LNCaP clone FGC (cell line): ENCODE measurements at regions not wholly inside any gene's neighbourhood (a gene's known extent, or its start where the extent isn't known, plus 50 kb on each side); places are given as distances from the start of the nearest gene placed in this dataset.

Experiments used
- DNase-seq: peaks from one replicate; pipeline ENCODE4 v3.0.0-alpha.2; 2011; ENCODE audit warnings: low read depth
- H3K4me3 ChIP-seq: 2 replicates; pipeline ENCODE4 v1.5.1; 2011; ENCODE audit warnings: mild to moderate bottlenecking, low read depth, low read length, control low read depth
- TF ChIP-seq, protein P1 (sequence below): IDR thresholded peaks from 2 replicates; pipeline ENCODE4 v1.5.1; 2012; ENCODE audit warnings: mild to moderate bottlenecking; ENCODE audit not compliant: control insufficient read depth, insufficient read depth; ENCODE audit errors: extremely low read depth

DNA sequence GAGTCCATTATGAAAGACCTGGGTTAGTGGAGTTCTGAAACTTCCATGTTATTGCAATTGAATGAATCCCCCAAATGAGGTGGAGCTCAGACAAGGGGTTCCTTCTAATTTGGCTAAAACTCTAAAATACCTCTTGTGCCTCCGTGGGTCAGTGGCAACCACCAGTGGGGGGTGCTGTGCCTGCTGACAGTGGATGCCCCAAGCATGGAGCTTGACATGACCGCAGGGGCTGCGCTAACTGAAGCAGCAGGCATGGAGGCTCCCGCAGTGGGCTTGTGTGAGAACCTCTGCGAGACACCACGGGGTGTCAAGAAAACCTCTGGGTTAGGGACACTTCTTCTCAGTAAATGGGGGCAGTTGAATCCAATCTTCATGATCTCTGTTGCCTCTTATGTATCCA is 200.5 kb downstream of the DRD1 start:
- no peak overlapping the region for H3K4me3 ChIP-seq
- TF ChIP-seq, protein P1, sequence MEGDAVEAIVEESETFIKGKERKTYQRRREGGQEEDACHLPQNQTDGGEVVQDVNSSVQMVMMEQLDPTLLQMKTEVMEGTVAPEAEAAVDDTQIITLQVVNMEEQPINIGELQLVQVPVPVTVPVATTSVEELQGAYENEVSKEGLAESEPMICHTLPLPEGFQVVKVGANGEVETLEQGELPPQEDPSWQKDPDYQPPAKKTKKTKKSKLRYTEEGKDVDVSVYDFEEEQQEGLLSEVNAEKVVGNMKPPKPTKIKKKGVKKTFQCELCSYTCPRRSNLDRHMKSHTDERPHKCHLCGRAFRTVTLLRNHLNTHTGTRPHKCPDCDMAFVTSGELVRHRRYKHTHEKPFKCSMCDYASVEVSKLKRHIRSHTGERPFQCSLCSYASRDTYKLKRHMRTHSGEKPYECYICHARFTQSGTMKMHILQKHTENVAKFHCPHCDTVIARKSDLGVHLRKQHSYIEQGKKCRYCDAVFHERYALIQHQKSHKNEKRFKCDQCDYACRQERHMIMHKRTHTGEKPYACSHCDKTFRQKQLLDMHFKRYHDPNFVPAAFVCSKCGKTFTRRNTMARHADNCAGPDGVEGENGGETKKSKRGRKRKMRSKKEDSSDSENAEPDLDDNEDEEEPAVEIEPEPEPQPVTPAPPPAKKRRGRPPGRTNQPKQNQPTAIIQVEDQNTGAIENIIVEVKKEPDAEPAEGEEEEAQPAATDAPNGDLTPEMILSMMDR = no peak
- no peak for DNase-seq

DNA sequence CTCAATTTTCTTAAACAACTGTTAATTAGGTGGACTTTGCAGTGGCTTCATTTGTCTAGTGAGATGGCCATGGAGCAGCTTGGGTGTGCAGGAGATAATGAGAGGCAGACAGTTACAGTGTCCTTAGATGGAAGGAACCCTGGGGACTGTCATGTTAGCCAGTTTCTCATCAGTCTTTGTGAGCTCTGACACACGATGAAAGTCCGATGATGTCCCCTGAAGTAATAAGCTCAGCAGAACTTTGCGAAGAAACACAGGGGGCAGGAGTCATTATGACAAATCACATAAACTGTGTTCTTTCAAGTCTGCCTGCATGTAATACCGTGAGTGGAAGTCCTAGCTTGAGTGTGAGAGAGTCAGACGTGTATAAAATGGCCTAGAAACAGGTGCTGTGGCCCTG is 201.8 kb downstream of the DRD1 start:
- DNase-seq = no peak
- TF ChIP-seq, protein P1 = no peak

DNA sequence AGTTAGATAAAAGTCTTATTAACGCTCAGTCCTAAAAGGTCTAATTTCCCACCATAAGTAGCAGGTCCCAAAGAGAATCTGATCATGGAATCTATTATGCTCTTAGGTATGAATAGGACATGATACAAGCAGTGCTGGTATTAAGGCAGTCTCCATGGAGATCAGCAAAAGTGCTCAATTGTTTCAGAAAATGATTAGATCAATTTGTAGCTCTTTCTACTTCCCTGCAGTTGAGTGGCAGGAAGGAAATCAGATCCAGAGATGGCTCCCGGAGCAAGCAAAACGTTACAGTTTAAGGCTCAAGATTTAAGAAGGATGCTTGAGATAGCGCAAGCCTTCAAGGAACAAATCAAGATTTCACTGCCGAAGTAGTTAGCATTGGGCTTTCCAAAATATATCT is 205.7 kb downstream of the DRD1 start:
- H3K4me3 ChIP-seq = no peak overlapping the region
- TF ChIP-seq, protein P1 = no peak
- DNase-seq = no peak

More for the DNA sequence above, 201.8 kb downstream of the DRD1 start:
- no peak overlapping the region for H3K4me3 ChIP-seq

DNA sequence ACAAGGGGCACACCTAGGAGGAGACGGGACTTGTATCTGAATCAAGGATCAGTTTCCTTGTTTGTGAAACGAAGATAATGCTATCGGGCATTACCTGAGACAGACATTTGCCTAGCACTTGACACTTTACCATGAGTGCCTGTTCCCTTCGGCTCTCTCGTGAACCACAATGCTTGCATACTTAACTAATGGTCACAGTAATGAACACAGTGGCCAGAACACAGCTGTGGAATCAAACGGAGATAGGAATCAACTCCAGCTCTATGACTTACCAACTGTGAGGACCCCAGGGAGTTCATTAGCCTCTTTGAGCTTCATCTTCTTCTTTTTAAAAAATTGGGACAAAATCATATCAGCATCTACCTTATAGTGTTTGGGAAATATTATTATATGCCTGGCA is 207.8 kb downstream of the DRD1 start:
- DNase-seq = no peak
- TF ChIP-seq, protein P1 = no peak
- no peak overlapping the region for H3K4me3 ChIP-seq

DNA sequence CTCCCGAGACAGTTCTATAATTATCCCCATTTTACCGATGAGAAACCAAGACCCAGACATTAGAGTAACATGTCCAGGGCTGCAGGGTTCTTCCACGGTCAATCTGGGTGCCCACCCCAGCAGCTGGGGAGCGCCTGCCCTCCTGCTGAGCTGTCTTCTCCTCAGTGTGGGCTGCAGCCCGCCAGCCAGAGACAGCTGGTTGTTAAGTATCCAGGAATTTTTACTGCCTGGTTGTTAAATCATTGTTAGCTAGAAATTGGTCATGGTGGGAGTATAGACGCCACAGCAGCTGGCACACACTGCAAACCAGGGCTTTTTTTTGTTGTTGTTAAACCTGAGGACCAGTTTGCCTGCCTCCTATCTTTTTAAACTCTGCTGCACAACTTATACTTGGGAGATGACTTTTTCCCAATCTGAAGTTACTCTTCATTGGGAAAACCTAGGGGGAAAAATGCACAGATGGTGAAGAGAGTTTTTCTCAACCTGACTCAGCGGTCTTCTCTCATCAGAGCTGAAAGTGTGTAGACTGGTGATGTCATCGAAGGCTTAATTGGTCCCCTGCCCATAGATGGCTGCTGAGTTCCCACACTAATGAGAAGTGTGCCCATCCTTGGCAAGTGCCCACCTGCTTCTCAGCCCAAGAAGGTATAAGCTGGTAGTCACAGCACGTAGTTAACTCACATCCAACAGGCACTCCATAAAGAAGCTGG is 208.6 kb downstream of the DRD1 start:
- no peak overlapping the region for H3K4me3 ChIP-seq
- DNase-seq = no peak
- TF ChIP-seq, protein P1 = no peak

DNA sequence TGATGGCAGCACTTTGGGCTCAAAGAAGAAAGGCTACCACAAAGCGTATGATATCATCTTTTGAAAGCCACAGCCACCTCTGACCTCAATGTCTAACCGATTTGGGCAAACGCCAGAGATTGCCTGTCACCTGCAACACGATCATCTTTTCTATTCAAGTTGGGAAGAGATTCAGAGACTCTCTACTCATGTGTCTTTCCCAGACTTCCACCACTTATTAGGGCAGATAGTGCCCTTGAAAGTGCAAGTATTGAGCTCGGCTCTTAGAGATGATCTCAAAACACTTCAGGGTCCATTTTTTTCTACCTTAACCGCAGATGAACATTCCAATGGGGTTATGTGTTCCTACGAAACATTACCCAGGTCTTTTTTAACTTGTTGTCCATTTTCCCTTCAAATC is 213.7 kb downstream of the DRD1 start:
- TF ChIP-seq, protein P1 = no peak
- DNase-seq = no peak
- no peak overlapping the region for H3K4me3 ChIP-seq

DNA sequence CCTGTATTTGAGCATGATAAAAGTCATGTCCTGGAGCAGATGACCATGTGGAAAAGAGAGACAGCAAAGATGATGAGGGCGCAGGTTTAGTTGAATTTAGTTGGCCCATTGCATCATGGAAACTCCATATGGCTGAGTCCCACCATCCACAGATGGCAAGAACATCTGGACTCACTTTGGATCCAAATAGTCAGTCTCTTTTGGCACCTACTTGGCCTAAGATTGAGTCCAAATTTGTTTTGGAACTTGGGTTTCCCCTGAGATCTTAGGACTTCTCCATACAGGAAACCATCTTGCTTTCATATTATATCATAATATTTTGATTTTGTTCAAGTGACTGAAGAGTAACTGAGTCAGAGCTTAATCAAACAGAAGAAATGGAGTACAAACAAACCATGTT is 217.5 kb downstream of the DRD1 start:
- DNase-seq = no peak
- H3K4me3 ChIP-seq = no peak overlapping the region
- TF ChIP-seq, protein P1 = no peak
